Neuronal stem cell (in vitro differentiated cells): ENCODE measurements at regions not wholly inside any gene's neighbourhood (a gene's known extent, or its start where the extent isn't known, plus 50 kb on each side); places are given as distances from the start of the nearest gene placed in this dataset.
A peak's percentile ranks its signal among the peaks of the same experiment; 100 is the strongest.

Experiments
- DNase-seq: peaks from one replicate; pipeline ENCODE4 v3.0.0-alpha.2; 2013; ENCODE audit warnings: low spot score
- H2AFZ ChIP-seq: one replicate; pipeline ENCODE4 v1.6.1; 2013; ENCODE audit warnings: mild to moderate bottlenecking, low read length, inconsistent platforms
- H2AK5ac ChIP-seq: 2 replicates; pipeline ENCODE4 v1.6.1; 2013; ENCODE audit warnings: low read depth, mild to moderate bottlenecking, inconsistent platforms, low read length, moderate library complexity, mixed read lengths
- H2BK120ac ChIP-seq: 2 replicates; pipeline ENCODE4 v1.6.1; 2013; ENCODE audit warnings: low read depth, mild to moderate bottlenecking, inconsistent platforms, low read length, moderate library complexity, mixed read lengths
- H2BK12ac ChIP-seq: one replicate; pipeline ENCODE4 v1.6.1; 2013; ENCODE audit warnings: low read length, inconsistent platforms
- H2BK15ac ChIP-seq: 2 replicates; pipeline ENCODE4 v1.6.1; 2013; ENCODE audit warnings: mild to moderate bottlenecking, low read length, inconsistent platforms, mixed read lengths
- H2BK5ac ChIP-seq: one replicate; pipeline ENCODE4 v1.6.1; 2013; ENCODE audit warnings: inconsistent platforms, mild to moderate bottlenecking, low read length, moderate library complexity
- H3K14ac ChIP-seq: one replicate; pipeline ENCODE4 v1.6.1; 2013; ENCODE audit warnings: low read length, inconsistent platforms
- H3K18ac ChIP-seq: 2 replicates; pipeline ENCODE4 v1.6.1; 2013; ENCODE audit warnings: low read length, inconsistent platforms
- H3K23ac ChIP-seq: 2 replicates; pipeline ENCODE4 v1.6.1; 2013; ENCODE audit warnings: low read depth, mild to moderate bottlenecking, mixed read lengths, low read length, inconsistent platforms; ENCODE audit not compliant: poor library complexity
- H3K27ac ChIP-seq: replicated peaks from 3 replicates; pipeline ENCODE4 v1.5.1; 2013; ENCODE audit warnings: low read length, inconsistent platforms
- H3K27me3 ChIP-seq, 3 experiments: 2 replicates each; pipeline ENCODE4 v1.6.1; 2013; ENCODE audit warnings: low read length in 3 of 3, mild to moderate bottlenecking in 2 of 3, inconsistent platforms in 1 of 3, low read depth in 1 of 3, mixed read lengths in 1 of 3, moderate library complexity in 1 of 3; ENCODE audit not compliant: control insufficient read depth in 3 of 3, insufficient read depth in 3 of 3
- H3K36me3 ChIP-seq, 2 donors: replicated peaks in 1 of 2; 2 replicates each; pipeline ENCODE4 v1.6.1; 2013; ENCODE audit warnings: low read length in 2 of 2; ENCODE audit not compliant: control insufficient read depth in 2 of 2, insufficient read depth in 2 of 2
- H3K4ac ChIP-seq: 2 replicates; pipeline ENCODE4 v1.6.1; 2013; ENCODE audit warnings: inconsistent platforms, mild to moderate bottlenecking, low read length, moderate library complexity
- H3K4me1 ChIP-seq, 2 donors: 1 replicate in 1 of 2; 2 replicates in 1 of 2; pipeline ENCODE4 v1.6.1; 2013; ENCODE audit warnings: low read length in 2 of 2, low read depth in 1 of 2; ENCODE audit not compliant: control insufficient read depth in 2 of 2, insufficient read depth in 1 of 2
- H3K4me2 ChIP-seq: one replicate; pipeline ENCODE4 v1.6.1; 2013; ENCODE audit warnings: mild to moderate bottlenecking, low read length, inconsistent platforms; ENCODE audit not compliant: insufficient read depth, poor library complexity, severe bottlenecking
- H3K4me3 ChIP-seq, 2 donors: 2 replicates each; pipeline ENCODE4 v1.5.1; 2013; ENCODE audit warnings: low read length in 2 of 2, mild to moderate bottlenecking in 2 of 2, inconsistent platforms in 1 of 2, moderate library complexity in 1 of 2
- H3K79me1 ChIP-seq: one replicate; pipeline ENCODE4 v1.6.1; 2013; ENCODE audit warnings: low read depth, mild to moderate bottlenecking, inconsistent platforms, low read length, moderate library complexity
- H3K9ac ChIP-seq: one replicate; pipeline ENCODE4 v1.6.1; 2013; ENCODE audit warnings: mild to moderate bottlenecking, low read depth, low read length, inconsistent platforms; ENCODE audit not compliant: poor library complexity
- H3K9me3 ChIP-seq, 2 donors: replicated peaks in 1 of 2; 2 replicates each; pipeline versions ENCODE3 to v1.6.1; 2013; ENCODE audit warnings: low read length in 2 of 2, mild to moderate bottlenecking in 2 of 2, inconsistent platforms in 1 of 2, low read depth in 1 of 2, mixed read lengths in 1 of 2, moderate library complexity in 1 of 2; ENCODE audit not compliant: control insufficient read depth in 2 of 2, insufficient read depth in 1 of 2
- H4K8ac ChIP-seq: one replicate; pipeline ENCODE4 v1.6.1; 2013; ENCODE audit warnings: low read depth, mild to moderate bottlenecking, inconsistent platforms, low read length, moderate library complexity
- H4K91ac ChIP-seq: one replicate; pipeline ENCODE4 v1.6.1; 2013; ENCODE audit warnings: low read length, low read depth, mild to moderate bottlenecking, inconsistent platforms; ENCODE audit not compliant: poor library complexity
- WGBS, 2 donors: extraction: QIAGEN DNeasy Blood & Tissue Kit; methylation state at CpG; one replicate each; pipeline ENCODE4 v1.1.7; 2013; ENCODE audit warnings: missing lambda C conversion rate in 2 of 2, mixed read lengths in 1 of 2; ENCODE audit not compliant: insufficient read length in 2 of 2, insufficient replicate concordance in 1 of 2; ENCODE audit errors: extremely low coverage in 2 of 2; 5-methylcytosine and 5-hydroxymethylcytosine counted together

DNA sequence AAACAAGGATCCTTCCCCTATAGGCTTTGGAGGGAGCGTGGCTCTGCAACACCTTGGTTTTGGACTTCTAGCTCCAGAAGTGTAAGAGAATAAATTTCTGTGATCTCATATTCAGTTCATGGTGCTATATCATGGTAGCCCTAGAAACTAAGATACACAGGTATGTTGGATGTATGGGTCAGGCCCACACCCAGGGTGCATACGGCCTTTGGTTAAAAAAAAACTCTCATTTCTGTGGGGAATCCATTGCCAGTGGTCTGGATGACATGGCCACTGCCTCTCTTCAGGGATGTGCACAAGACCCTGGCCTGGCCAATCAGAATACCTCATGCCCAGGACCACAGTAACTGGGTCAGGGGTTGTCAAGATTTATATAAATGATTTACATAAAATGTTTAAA lies 56.8 kb upstream of the CD34 start:
- Histone ChIP-seq H2BK12ac (no peak overlapping the region), H2BK5ac (no peak overlapping the region), H4K91ac (no peak overlapping the region), H2BK120ac (no peak overlapping the region), H3K27me3 (peaks cover 3 to 45% (median 22%) of the 10 kb centered on the region in 3 experiments), H3K18ac (no peak overlapping the region), H3K36me3 (no peaks in the 10 kb centered on the region), H3K23ac (no peak overlapping the region), H3K79me1 (no peaks in the 10 kb centered on the region), H3K9ac (no peak overlapping the region), H2BK15ac (no peak overlapping the region), H3K4me3 (no peak overlapping the region), H2AFZ (no peak overlapping the region), H3K4me2 (no peak overlapping the region), H3K4me1 (peaks cover 0 to 3% of the 10 kb centered on the region in 2 donors), H3K14ac (no peak overlapping the region), H3K4ac (no peak overlapping the region), H3K27ac (no peak overlapping the region), H3K9me3 (peaks cover 0 to 1% of the 10 kb centered on the region in 2 donors), H2AK5ac (no peak overlapping the region), H4K8ac (no peak overlapping the region)
- no peak for DNase-seq
- WGBS, 2 donors = no CpG with 5 or more reads among the region's 2 CpGs

DNA sequence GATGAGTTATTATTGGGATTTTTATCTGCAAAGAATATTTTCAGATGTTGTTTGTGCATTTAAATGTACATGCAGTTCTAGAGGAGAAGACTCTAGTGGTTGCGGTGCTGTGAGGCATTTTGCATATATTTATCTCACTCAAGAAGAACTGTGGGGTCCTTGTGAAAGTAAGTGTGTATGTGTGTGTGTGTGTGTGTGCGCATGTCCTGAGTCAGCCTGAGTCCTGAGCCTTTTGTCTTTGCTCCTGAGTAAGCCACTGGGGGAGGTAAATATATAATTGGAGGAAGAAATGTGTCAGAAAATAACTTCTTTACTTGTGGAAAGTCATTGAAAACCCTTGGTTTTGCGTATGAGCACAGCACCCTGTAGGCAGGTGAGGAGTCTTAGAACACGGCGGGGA lies 55.6 kb upstream of the CD34 start:
- Histone ChIP-seq H3K23ac (no peak overlapping the region), H2BK12ac (no peak overlapping the region), H4K8ac (no peak overlapping the region), H3K9me3 (peaks cover 0 to 3% of the 10 kb centered on the region in 2 donors), H2BK120ac (no peak overlapping the region), H3K4me3 (no peak overlapping the region), H2BK5ac (no peak overlapping the region), H2AFZ (no peak overlapping the region), H3K27ac (no peak overlapping the region), H3K4ac (no peak overlapping the region), H4K91ac (no peak overlapping the region), H3K27me3 (peaks cover 3 to 36% (median 26%) of the 10 kb centered on the region in 3 experiments), H3K9ac (no peak overlapping the region), H3K14ac (no peak overlapping the region), H2AK5ac (no peak overlapping the region), H3K79me1 (no peaks in the 10 kb centered on the region), H3K4me1 (peaks cover 0 to 3% of the 10 kb centered on the region in 2 donors), H3K4me2 (no peak overlapping the region), H2BK15ac (no peak overlapping the region), H3K18ac (no peak overlapping the region), H3K36me3 (no peaks in the 10 kb centered on the region)
- WGBS, 2 donors = no CpG with 5 or more reads among the region's 5 CpGs
- DNase-seq = no peak

DNA sequence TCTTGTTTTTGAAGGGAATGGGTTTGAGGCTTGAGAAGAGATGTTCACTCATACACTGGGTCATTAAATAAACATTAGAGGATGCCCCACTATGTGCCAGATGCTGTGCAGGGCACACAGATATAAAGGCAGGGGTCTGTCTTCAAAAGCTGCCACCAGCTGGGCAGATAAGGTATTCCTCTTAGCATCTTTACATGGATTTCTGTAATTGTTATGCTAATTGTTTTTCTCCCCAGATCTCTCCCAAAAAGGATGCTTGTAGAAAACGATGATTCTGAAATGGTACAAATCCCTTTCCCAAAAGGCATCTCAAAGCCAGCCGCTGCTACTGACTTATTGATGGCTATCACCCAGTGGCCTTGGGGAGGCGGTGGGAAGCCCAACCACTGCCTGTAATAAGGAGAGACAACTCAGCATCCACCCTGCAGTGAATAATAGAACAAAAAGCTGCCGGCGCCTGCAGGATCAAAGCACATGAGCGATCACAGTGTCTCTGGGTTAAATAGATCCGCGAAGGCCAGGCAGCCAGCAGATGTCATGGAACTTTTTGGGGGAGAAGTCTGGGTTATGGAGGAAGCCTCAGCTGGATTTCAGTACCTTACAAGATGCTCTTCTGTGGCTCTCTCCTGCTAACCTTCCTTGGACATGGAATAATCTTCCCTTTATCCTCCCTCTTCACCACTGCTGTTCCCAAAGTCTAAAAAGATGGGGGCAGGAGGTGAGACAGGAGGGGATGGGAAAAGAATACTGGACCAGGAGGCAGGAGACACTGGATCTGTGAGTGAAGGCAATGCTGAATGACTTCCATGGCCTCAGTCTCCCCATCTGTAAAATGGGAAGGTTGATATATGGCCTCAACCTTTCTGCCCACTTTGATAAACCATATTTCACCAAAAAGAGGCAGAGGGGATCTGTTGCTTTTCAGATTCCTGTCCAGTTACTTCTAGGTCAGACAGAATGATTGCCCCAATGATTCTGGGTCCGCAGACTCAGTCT lies 54.8 kb upstream of the CD34 start:
- no peaks in the 10 kb centered on the region for H3K36me3 ChIP-seq
- no peak overlapping the region for H2BK12ac ChIP-seq
- no peak overlapping the region for H3K9ac ChIP-seq
- H3K27me3 ChIP-seq = peaks cover 3 to 34% (median 30%) of the 10 kb centered on the region in 3 experiments
- H3K9me3 ChIP-seq = peaks cover 0 to 3% of the 10 kb centered on the region in 2 donors
- DNase-seq = no peak
- H3K4me3 ChIP-seq = no peak overlapping the region
- H3K14ac ChIP-seq = no peak overlapping the region
- no CpG with 5 or more reads among the region's 9 CpGs for WGBS, 2 donors
- no peak overlapping the region for H3K23ac ChIP-seq
- H2BK120ac ChIP-seq = no peak overlapping the region
- H2BK15ac ChIP-seq = no peak overlapping the region
- H3K4ac ChIP-seq = no peak overlapping the region
- H3K79me1 ChIP-seq = no peaks in the 10 kb centered on the region
- H3K4me1 ChIP-seq = peaks cover 0 to 3% of the 10 kb centered on the region in 2 donors
- H3K27ac ChIP-seq = no peak overlapping the region
- no peak overlapping the region for H2AK5ac ChIP-seq
- no peak overlapping the region for H4K91ac ChIP-seq
- H2BK5ac ChIP-seq = no peak overlapping the region
- H3K4me2 ChIP-seq = no peak overlapping the region
- no peak overlapping the region for H3K18ac ChIP-seq
- no peak overlapping the region for H4K8ac ChIP-seq
- no peak overlapping the region for H2AFZ ChIP-seq

DNA sequence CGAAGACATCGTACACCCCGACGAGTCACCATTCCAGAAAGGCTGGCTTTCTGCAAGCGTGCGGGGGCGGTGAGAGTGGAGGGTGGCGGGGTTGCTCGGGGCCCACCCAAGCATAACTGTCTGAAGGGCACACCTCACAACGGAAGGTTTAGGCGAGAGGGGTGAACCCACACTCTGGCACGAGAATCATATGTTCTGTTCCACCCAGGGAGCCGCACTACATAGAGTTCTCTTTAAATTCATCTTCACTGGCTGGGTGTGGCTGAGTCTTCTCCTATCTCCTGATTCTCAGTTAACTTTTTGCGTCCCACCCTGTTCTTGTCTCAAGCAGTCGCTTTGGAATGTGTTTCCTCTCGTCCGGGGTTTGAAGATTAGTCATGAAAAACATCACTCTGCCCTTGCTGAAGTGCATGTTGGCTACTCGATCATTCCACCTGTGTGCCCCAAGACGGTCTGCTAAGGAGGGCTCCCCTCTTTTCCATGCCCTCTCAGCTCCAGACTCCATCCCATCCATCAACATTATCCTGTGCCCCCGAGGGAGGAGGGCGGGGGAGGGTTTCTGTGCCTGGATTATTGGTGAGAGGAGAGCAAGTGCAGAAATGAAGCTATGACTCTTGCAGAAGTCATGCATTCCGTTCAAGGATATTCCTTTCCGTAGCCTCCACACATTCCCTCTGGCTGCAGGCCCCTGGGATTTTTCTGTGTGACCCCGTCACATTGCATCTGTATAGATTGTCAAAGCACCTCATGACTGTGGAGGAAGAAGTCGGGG lies 53.5 kb upstream of the CD34 start:
- Histone ChIP-seq H3K4ac (no peak overlapping the region), H2AK5ac (no peak overlapping the region), H2AFZ (peak overlapping the region; percentile 99), H3K9ac (no peak overlapping the region), H3K14ac (no peak overlapping the region), H3K4me3 (no peak overlapping the region), H3K36me3 (no peaks in the 10 kb centered on the region), H2BK15ac (no peak overlapping the region), H4K8ac (no peak overlapping the region), H3K9me3 (peaks cover 0 to 3% of the 10 kb centered on the region in 2 donors), H3K4me2 (no peak overlapping the region), H3K4me1 (peaks cover 0 to 3% of the 10 kb centered on the region in 2 donors), H3K27ac (no peak overlapping the region), H4K91ac (no peak overlapping the region), H3K23ac (no peak overlapping the region), H2BK120ac (no peak overlapping the region), H3K27me3 (peaks cover 7 to 43% (median 41%) of the 10 kb centered on the region in 3 experiments), H2BK5ac (no peak overlapping the region), H3K79me1 (no peaks in the 10 kb centered on the region), H2BK12ac (no peak overlapping the region), H3K18ac (no peak overlapping the region)
- DNase-seq = no peak
- no CpG with 5 or more reads among the region's 25 CpGs for WGBS, 2 donors
